ENCODE measurements at regions not wholly inside any gene's neighbourhood (a gene's known extent, or its start where the extent isn't known, plus 50 kb on each side); places are given as distances from the start of the nearest gene placed in this dataset.
"Not testable (repeated sequence)": the region's sequence is repeated elsewhere in the genome, so short reads cannot be mapped to it uniquely, and the experiment has no call there.

GRCh38 chr7:150101282-150101681 lies 221.9 kb upstream of the LRRC61 start:
- not testable (repeated sequence) for DNase-seq (ENCODE audit: low read depth in 2 of 2)

- DNase-seq (ENCODE audit: low read depth in 2 of 2) = not testable (repeated sequence)
These were observed 215.9 kb upstream of the LRRC61 start for GRCh38 chr7:150107283-150107682.

GRCh38 chr7:150110375-150110820 lies 212.8 kb upstream of the LRRC61 start:
- DNase-seq (ENCODE audit: low read depth in 2 of 2) = not testable (repeated sequence)

GRCh38 chr7:150110882-150111281 lies 212.3 kb upstream of the LRRC61 start:
- not testable (repeated sequence) for DNase-seq (ENCODE audit: low read depth in 2 of 2)

- not testable (repeated sequence) for DNase-seq (ENCODE audit: low read depth in 2 of 2)
These were observed 211.6 kb upstream of the LRRC61 start for GRCh38 chr7:150111373-150112139.

GRCh38 chr7:150113301-150113700 lies 209.9 kb upstream of the LRRC61 start:
- not testable (repeated sequence) for DNase-seq (ENCODE audit: low read depth in 2 of 2)

GRCh38 chr7:150114591-150114990 lies 208.6 kb upstream of the LRRC61 start:
- DNase-seq (ENCODE audit: low read depth in 2 of 2) = not testable (repeated sequence)

GRCh38 chr7:150119966-150120365 lies 203.2 kb upstream of the LRRC61 start:
- DNase-seq (ENCODE audit: low read depth in 2 of 2) = not testable (repeated sequence)

GRCh38 chr7:150125831-150126230 lies 197.3 kb upstream of the LRRC61 start:
- not testable (repeated sequence) for DNase-seq (ENCODE audit: low read depth in 2 of 2)

GRCh38 chr7:150134451-150134850 lies 188.7 kb upstream of the LRRC61 start:
- not testable (repeated sequence) for DNase-seq (ENCODE audit: low read depth in 2 of 2)

- not testable (repeated sequence) for DNase-seq (ENCODE audit: low read depth in 2 of 2)
These were observed 187.4 kb upstream of the LRRC61 start for GRCh38 chr7:150135620-150136190.

GRCh38 chr7:150139840-150140239 lies 183.3 kb upstream of the LRRC61 start:
- not testable (repeated sequence) for DNase-seq (ENCODE audit: low read depth in 2 of 2)

GRCh38 chr7:150141525-150142345 lies 181.4 kb upstream of the LRRC61 start:
- not testable (repeated sequence) for DNase-seq (ENCODE audit: low read depth in 2 of 2)

- not testable (repeated sequence) for DNase-seq (ENCODE audit: low read depth in 2 of 2)
These were observed 177.0 kb upstream of the LRRC61 start for GRCh38 chr7:150146124-150146523.

- DNase-seq (ENCODE audit: low read depth in 2 of 2) = not testable (repeated sequence)
These were observed 175.6 kb upstream of the LRRC61 start for GRCh38 chr7:150147524-150147923.

- DNase-seq (ENCODE audit: low read depth in 2 of 2) = not testable (repeated sequence)
These were observed 167.1 kb upstream of the LRRC61 start for GRCh38 chr7:150156015-150156414.

- not testable (repeated sequence) for DNase-seq (ENCODE audit: low read depth in 2 of 2)
These were observed 164.5 kb upstream of the LRRC61 start for GRCh38 chr7:150158696-150159095.

GRCh38 chr7:150169515-150169914 lies 153.6 kb upstream of the LRRC61 start:
- DNase-seq (ENCODE audit: low read depth in 2 of 2) = not testable (repeated sequence)

- DNase-seq (ENCODE audit: low read depth in 2 of 2) = not testable (repeated sequence)
These were observed 153.1 kb upstream of the LRRC61 start for GRCh38 chr7:150169943-150170490.

GRCh38 chr7:150183602-150184001 lies 139.6 kb upstream of the LRRC61 start:
- DNase-seq (ENCODE audit: low read depth in 2 of 2) = not testable (repeated sequence)

GRCh38 chr7:150189963-150190362 lies 133.2 kb upstream of the LRRC61 start:
- DNase-seq (ENCODE audit: low read depth in 2 of 2) = not testable (repeated sequence)

GRCh38 chr7:150192541-150192940 lies 130.6 kb upstream of the LRRC61 start:
- DNase-seq (ENCODE audit: low read depth in 2 of 2) = not testable (repeated sequence)

Measured in activated CD8-positive, alpha-beta memory T cell treated with anti-CD3 and anti-CD28 coated beads for 4 hours (primary cell).